HG02642 (cell line): ENCODE measurements at regions not wholly inside any gene's neighbourhood (a gene's known extent, or its start where the extent isn't known, plus 50 kb on each side); places are given as distances from the start of the nearest gene placed in this dataset.

ENCODE experiments used
- ATAC-seq: cut with Tn5 transposase; IDR thresholded peaks from one replicate; pipeline ENCODE4 v1.9.1; 2021; ENCODE audit warnings: mild to moderate bottlenecking; ENCODE audit not compliant: unreplicated experiment, poor library complexity

GRCh38 chr18:11246495-11247300 lies 97.3 kb upstream of the PIEZO2 start:
- ATAC-seq = no peak

- ATAC-seq = no peak
Observed at GRCh38 chr18:11245879-11246278, 96.5 kb upstream of the PIEZO2 start.

DNA sequence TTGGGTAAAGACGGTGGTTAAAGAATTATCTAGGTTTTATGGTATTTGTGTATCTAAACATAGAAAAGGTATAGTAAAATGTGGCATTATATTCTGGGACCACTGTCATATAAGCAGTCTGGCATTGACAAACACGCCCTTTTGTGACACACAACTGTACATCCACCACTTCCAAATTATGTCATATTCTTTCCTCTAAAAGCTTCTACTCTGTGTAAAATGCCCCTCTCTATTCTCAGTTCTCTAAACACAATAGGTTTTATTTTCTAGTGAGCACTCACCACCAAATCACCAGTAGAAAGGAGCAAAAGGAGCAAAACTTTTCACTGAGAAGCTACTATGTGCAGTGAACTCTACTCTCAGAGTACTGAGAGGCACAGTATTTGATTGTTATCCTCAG lies 88.1 kb upstream of the PIEZO2 start:
- no peak for ATAC-seq

DNA sequence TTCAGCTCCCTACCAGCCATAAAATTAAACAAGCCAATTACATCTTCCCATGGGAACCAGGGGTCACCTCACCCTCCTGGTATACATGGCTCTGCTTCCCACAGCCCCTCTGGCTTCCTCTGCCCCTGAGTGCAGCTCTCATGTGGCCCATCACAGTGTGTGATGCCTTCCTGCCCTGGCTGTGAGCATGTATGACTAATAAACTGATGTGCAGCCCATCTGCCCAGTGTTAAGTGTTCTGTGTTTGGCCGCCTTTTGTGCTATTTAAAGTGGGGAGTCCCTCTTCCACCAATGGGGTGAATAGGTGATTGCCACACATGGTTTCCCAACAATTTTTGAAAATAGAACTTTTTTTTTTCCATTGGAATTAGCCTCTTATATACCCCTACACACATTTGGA lies 87.7 kb upstream of the PIEZO2 start:
- no peak for ATAC-seq

- no peak for ATAC-seq
Observed at GRCh38 chr18:11224153-11224552, 74.8 kb upstream of the PIEZO2 start.

DNA sequence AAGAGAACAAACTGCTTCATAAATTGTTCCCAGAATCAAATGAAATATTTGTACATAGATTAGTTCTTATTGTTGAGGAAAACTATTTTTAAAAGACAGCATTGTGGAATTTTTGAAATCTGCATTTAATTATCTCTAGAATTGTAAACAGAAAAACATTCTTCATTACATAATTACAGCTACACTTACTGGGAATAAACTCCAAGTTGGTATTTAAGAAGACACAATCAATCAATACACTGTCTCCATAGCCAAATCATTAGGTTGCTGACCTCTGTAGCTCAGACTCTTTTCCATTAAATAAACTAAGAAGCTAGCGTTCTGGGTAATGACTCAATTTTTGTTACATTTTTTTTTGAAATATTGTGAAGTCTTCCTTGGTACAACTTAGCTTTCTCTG lies 70.2 kb upstream of the PIEZO2 start:
- no peak for ATAC-seq

DNA sequence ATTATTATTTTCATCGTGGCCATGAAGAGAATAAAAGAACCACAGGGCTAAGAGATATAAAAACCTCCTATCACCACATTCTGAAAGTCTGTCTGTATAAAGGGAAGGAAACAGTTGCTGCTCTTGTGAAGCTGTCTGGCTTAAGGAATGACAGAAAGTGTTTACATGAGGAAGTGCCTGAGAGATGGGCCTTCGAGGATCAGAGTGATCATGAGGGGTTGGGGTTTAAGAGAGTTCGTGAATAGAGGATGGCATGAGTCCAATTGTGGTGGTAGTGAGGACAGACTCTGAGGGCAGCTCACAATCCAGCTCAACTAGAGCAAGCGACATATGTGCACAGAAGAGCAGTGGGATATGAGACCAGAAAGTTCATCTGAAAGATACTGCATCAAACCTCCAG lies 65.8 kb upstream of the PIEZO2 start:
- ATAC-seq = no peak

DNA sequence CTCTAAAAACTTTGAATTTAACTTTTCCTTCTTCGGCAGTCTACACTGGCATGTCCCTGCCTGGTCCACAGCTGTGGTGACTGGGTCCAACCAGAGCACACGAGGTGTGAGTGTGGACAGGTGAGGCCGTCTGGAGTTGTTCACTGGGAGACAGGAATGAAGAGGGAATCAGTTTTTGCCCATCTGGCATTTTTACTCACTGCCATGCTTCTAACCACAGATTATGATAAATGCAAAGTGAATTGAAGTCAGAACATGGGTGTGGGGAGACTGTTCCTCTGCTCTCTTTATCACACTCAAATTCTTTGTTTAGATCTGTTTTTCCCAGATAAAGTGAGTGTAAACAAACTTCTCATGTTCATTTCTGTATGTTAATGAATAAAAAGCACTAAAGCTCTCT lies 54.7 kb upstream of the PIEZO2 start:
- ATAC-seq = no peak

- ATAC-seq = no peak
Observed at GRCh38 chr18:11199477-11199876, 50.1 kb upstream of the PIEZO2 start.
